ENCODE measurements at regions not wholly inside any gene's neighbourhood (a gene's known extent, or its start where the extent isn't known, plus 50 kb on each side); places are given as distances from the start of the nearest gene placed in this dataset.

DNA sequence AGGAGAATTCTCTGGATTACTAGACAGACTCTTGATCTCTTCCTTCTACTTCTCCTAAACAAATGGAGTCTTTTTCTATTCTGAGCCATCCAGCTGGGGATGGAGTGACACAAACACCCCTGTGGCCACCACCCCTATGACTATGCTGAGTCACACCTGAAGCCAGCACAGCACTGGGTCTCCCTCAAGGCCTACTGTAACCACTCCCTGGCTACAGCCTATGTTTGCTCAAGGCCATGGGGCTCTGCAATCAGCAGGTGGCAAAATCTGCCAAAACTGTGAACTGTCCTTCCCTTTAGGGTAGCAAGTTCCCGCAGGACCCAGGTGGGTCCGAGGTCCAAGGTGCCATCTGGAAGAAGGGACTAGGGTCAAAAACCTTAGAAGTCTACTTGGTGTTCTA is 132.3 kb downstream of the TINAG start:
- DNase-seq (ENCODE audit: low read depth): no peak
- in situ Hi-C loops (cut with HindIII; ENCODE audit: low pct_unique_long_range_greater_than_20kb, low sequenced_read_pairs): no loop called here

DNA sequence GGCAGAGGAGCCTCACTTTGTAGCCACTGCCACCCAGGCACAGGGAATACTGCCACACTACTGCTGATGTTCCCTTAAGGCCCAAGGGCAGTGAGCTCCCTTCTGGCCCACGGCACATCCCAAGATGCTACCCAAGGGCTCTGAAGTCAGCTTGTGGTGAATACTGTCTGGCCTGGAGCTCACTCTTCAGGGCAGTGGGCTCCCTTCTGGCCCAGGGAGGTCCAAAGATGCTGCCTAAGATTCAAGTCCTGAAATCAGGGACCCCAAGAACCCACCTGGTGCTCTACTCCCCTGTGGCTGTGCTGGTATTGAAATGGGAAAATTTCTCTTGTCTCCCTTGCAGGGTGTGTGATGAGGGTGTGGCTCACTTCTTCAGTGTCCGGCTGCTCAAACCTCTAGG is 132.8 kb downstream of the TINAG start:
- DNase-seq (ENCODE audit: low read depth): no peak
- in situ Hi-C loops (cut with HindIII; ENCODE audit: low pct_unique_long_range_greater_than_20kb, low sequenced_read_pairs): no loop called here

DNA sequence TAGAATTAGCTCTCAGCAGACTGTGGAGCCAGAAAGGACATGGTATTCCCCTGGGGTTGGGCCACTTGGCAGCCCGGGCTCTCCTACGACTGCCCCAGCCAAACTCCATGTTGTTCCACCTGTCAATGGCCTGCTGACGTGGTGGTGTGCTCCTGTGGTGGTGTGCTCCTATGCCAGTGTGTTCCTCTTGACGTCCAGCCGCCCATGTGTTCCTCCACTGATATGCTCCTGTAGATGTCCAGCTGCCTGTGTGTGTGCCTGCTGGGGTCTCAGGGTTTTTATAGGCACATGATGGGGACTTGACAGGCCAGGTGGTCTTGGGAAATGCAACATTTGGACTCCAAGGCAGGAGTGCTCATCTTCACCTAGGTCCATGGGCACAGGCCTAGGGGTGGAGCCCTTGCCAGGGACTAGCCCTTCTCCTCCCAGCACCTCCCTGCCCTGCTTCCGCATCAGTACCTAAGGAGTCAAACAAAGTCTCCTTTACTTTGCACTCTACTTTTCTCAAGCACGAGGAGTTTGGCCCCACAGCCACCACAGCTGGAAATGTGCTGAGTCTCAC is 133.5 kb downstream of the TINAG start:
- DNase-seq (ENCODE audit: low read depth): no peak
- in situ Hi-C loops (cut with HindIII; ENCODE audit: low pct_unique_long_range_greater_than_20kb, low sequenced_read_pairs): no loop called here

DNA sequence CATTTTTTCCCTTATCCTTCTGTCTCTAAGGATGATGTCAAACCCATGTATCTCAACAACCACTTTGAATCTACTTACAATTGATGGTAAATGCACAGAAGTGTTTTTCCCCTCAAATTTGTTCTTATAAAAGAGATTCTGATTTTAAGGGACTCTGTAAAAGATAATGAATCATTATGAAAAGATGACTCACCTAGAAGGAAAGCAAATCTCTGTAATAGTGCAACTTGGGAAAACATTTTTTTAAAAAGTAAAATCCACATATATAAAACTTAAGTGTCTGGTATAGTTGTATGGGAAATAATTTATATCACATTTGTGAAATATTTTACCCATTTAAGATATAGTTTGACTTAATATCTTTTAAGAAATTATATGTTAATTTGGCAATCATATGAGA is 137.0 kb downstream of the TINAG start:
- in situ Hi-C loops (cut with HindIII; ENCODE audit: low pct_unique_long_range_greater_than_20kb, low sequenced_read_pairs): no loop called here
- DNase-seq (ENCODE audit: low read depth): no peak

DNA sequence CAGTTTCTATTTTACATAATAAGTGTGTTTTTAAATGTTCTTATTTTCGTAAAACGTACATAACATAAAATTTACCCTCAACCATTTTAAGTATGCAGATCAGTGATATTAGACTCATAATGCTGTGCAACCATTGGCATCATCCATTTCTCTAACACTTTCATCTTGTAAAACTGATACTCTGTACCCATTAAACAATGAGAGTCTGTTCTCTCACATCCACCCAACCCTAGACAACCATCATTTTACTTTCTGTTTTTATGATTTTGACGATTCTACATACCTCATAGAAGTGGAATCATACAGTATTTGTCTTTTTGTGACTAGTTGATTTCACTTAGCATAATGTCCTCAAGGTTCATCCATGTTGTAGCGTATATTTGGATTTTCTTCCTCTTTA is 140.4 kb downstream of the TINAG start:
- no peak for DNase-seq (ENCODE audit: low read depth)
- in situ Hi-C loops (cut with HindIII; ENCODE audit: low pct_unique_long_range_greater_than_20kb, low sequenced_read_pairs): no loop called here

DNA sequence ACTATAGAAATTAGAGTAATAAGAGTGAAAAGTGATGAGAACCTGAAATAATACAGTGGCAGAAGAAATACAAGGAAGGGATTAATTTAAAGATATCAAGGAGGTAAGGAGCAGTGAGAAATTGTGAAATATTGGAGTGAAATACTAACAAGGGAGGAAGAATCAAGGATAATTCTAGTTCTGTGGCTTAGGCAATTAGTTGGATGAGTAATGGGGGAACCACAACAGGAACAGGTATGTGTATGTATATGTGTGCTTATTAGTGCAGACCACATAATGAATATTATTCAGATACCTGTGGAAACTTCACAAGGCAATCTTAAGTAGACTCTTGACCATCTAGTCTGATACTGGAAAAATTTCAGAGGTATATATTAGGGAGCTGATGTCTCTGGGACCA is 143.3 kb downstream of the TINAG start:
- in situ Hi-C loops (cut with HindIII; ENCODE audit: low pct_unique_long_range_greater_than_20kb, low sequenced_read_pairs): no loop called here
- no peak for DNase-seq (ENCODE audit: low read depth)

DNA sequence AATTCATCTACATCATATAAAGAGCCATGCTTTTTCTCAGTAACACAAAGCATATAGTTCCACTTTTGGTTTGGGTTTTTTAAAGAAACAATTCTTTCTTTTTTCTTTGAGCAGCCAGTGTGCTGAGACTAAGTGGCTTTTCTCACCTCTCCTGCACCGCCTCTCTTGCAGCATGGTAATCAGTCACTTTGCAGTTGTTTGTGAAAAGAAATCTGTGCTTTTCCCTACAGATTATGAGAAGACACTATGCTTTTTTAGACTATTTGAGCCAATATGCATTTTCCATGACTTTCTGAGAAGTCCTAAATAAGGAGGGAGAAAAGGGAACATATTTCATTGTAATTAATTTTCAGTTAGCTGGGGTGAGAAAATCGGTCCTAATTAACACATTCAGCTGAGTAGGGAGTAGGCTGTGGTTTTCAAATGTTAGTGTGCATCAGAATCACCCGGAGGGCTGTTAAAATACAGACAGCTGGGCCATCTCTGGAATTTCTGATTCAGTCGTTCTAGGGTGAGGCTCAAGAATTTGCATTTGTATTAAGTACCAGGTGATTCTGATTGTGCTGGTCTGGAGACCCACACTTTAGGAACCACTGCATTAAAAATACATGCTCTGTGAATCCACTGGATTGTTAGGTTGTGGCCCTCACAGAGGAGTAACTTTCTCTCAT is 155.2 kb downstream of the TINAG start:
- in situ Hi-C loops (cut with HindIII; ENCODE audit: low pct_unique_long_range_greater_than_20kb, low sequenced_read_pairs): no loop called here
- no peak for DNase-seq (ENCODE audit: low read depth)

DNA sequence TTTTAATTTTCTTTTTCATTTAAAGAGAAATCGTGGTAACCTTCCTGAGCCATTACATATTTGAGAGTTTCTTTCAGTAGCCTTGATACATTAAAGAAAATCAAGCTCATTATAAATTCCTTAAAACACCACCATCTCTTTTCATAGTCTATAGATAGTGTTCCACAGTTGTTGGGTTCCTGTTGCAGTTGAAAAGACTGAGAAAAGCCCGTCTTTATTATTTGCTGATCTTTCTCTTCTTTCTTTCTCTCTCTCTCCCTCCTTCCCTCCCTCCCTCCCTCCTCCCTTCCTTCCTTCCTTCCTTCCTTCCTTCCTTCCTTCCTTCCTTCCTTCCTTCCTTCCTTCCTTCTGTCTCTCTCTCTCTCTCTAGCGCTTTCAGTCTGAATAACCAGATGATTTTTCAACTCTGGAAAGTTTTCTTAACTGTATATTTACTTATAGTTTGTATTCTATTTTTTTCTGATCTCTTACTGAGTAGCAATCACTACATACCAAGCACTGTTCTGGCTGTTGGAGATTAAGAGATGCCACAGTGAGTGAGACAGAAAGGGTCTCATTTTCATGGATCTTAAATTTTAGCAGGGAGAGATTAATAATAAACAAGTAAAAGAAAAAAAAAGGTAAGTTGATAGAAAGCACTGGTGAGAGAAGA is 157.5 kb downstream of the TINAG start:
- DNase-seq (ENCODE audit: low read depth): no peak
- in situ Hi-C loops (cut with HindIII; ENCODE audit: low pct_unique_long_range_greater_than_20kb, low sequenced_read_pairs): no loop called here

DNA sequence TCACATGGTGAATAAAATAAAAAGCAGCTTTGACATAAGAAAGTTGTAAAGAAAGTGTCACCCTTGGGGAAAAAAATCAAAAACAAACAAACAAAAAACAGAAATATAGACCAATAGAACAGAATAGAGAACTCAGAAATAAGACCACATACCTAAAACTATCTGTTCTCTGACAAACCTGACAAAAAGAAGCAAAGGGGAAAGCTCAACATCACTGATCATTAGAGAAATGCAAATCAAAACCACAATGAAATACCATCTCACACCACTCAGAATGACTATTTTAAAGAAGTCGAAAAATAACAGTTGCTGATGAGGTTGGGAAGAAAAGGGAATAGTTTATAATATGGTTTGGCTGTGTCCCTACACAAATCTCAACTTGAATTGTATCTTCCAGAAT is 159.1 kb downstream of the TINAG start:
- no peak for DNase-seq (ENCODE audit: low read depth)
- in situ Hi-C loops (cut with HindIII; ENCODE audit: low pct_unique_long_range_greater_than_20kb, low sequenced_read_pairs): no loop called here

DNA sequence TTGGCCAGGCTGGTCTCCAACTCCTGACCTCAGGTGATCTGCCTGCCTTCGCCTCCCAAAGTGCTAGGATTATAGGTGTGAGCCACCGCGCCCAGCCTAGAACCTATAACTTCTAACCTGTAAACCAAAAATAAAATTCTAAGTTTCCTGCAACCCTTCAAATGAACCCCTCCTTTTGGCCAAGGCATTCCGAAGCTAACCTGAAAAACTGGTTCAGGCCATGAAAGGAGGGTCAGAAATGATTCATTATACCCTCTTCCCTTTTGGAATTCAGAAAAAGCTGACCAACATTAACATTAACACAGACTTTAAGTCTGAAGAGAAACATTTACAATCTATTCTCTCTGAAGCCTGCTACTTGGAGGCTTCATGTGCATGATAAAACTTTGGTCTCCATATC is 165.1 kb downstream of the TINAG start:
- DNase-seq (ENCODE audit: low read depth): no peak
- in situ Hi-C loops (cut with HindIII; ENCODE audit: low pct_unique_long_range_greater_than_20kb, low sequenced_read_pairs): no loop called here

DNA sequence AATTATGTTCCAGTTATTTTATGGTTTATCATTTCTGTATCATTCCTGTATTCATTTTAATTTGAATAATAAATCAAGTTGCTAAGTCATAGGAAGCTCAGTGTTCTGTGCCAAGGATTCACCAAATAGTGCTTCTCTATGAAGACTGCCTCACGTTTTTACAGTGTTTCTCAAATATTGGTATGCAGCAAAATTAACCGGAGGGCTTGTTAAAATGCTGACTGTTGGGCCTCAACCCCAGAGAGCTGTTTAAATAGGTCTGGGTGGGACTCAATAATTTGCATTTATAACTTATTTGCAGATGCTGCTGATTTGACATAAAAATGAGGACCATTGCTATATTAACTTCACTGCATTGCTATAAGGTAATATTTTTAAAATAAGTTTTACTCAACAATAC is 166.7 kb downstream of the TINAG start:
- in situ Hi-C loops (cut with HindIII; ENCODE audit: low pct_unique_long_range_greater_than_20kb, low sequenced_read_pairs): no loop called here
- DNase-seq (ENCODE audit: low read depth): no peak

DNA sequence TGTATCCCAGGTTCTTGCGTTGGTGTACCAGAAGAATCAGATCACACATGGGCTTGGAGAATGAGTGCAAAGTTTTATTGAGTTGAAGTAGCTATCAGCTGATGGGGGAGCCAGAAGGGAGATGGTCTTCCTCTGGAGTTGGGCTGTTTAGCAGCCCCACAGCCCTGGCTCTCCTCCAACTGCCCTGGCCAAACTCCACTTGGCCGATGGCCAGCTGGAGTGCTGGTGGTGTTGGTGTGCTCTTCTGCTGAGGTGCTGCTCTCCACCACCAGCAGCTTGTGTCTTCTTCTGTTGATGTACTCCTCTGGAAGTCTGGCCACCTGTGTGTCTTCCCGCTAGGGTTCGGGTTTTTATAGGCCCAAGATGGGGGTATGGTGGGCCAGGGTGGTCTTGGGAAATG is 172.8 kb downstream of the TINAG start:
- no peak for DNase-seq (ENCODE audit: low read depth)
- in situ Hi-C loops (cut with HindIII; ENCODE audit: low pct_unique_long_range_greater_than_20kb, low sequenced_read_pairs): no loop called here

DNA sequence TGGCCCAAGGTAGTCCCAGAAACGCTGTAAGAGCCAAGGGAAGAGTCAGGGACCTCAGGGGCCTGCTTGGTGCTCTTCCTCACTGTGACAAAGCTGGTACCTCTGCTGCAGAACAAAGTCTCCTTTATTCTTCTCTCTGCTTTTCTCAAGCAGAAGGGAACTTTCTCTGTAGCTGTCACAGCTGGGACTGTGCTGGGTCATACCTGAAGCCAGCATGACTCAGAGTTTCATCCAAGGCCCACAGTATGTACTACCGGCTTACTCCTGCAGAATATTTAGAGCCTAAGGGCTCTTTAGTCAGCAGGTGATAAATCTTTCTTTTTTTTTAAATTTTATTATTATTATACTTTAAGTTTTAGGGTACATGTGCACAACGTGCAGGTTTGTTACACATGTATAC is 183.2 kb downstream of the TINAG start:
- no peak for DNase-seq (ENCODE audit: low read depth)
- in situ Hi-C loops (cut with HindIII; ENCODE audit: low pct_unique_long_range_greater_than_20kb, low sequenced_read_pairs): no loop called here

DNA sequence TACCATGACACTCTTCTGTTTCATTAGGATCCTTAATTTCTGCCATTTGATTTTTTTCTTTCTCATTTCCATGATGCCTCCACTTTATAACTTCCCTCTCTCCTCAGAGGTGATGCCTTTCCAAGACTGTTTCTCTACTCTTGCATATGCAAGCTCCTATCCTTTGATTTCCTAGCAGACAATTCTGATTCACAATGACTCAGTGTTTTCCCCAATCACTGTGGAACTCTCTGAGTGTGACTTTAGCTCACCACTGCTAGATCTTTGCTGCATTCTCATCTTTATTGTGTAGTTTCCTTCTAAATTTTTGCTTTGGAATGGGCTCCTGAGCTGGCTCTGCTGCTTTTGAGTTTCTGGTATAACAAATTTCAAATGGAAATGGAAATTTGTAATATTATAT is 184.9 kb downstream of the TINAG start:
- DNase-seq (ENCODE audit: low read depth): peak; percentile 67
- in situ Hi-C loops (cut with HindIII; ENCODE audit: low pct_unique_long_range_greater_than_20kb, low sequenced_read_pairs): no loop called here

DNA sequence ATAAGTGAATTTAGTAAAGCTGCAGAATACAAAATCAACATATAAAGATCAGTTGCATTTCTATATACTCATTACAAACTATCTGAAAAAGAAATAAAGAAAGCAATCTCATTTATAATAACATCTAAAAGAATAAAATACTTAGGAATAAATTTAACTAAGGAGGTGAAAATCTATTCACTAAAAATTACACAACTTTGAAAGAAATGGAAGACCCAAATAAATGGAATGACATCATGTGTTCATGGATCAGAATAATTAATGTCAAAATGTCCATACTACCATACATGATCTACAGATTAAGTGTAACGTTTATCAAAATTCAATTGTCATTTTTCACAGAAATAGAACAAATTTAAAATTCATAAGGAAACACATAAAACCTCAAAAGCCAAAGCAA is 194.9 kb downstream of the TINAG start:
- in situ Hi-C loops (cut with HindIII; ENCODE audit: low pct_unique_long_range_greater_than_20kb, low sequenced_read_pairs): no loop called here
- no peak for DNase-seq (ENCODE audit: low read depth)

DNA sequence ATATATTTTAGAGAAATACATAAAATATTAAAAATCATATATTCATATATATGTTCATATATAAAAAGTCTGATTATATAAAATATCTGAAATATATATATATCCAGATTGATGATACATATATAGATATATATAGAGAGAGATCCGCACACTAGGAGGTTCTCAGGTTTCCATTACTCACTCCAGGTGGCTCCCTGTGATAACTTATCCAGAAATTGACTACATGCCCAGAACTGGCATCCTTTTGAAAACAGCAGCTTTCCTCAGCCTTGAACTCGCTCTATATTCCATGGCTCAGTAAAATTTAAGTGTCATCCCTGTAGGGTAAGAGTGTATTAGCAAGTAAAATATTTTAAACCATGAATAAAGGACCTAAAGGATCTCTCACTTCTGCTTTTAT is 206.8 kb downstream of the TINAG start:
- in situ Hi-C loops (cut with HindIII; ENCODE audit: low pct_unique_long_range_greater_than_20kb, low sequenced_read_pairs): no loop called here
- no peak for DNase-seq (ENCODE audit: low read depth)

DNA sequence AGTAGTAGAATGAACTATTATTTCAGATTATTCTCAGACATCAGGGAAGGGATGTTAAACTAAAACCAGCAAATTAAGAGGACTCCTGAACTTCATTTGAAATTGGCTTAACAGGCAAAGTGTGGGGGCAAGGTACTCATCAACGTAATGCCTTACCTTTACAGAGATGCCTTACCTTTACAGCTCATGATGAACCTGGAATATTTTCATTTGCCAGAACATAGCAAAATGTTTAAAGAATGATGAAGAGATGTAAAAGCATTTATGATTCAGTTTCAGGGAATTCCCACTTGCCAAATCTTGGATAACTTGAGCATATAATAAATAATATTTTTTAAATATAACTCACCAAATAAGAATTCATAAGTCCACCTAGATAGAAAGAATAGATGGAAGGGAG is 207.5 kb downstream of the TINAG start:
- in situ Hi-C loops (cut with HindIII; ENCODE audit: low pct_unique_long_range_greater_than_20kb, low sequenced_read_pairs): no loop called here
- no peak for DNase-seq (ENCODE audit: low read depth)

DNA sequence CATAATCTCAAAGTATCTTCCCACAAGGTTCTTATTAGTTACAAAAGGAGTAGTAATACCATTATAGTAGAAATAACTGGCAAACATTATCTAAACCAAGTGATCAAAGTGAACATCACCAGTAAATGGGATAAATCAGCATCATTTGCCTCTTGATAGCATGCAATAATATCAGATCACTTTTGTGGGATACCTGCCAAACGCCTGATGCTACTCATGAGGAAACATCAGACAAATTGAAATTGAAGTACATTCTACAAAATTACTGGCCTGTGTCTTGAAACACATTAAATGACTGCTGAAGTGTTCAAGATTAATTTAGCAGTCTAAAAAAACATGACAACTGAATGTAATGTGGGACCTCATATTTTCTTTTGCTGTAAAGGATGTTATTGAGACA is 208.1 kb downstream of the TINAG start:
- peak; percentile 30 for DNase-seq (ENCODE audit: low read depth)
- in situ Hi-C loops (cut with HindIII; ENCODE audit: low pct_unique_long_range_greater_than_20kb, low sequenced_read_pairs): no loop called here

DNA sequence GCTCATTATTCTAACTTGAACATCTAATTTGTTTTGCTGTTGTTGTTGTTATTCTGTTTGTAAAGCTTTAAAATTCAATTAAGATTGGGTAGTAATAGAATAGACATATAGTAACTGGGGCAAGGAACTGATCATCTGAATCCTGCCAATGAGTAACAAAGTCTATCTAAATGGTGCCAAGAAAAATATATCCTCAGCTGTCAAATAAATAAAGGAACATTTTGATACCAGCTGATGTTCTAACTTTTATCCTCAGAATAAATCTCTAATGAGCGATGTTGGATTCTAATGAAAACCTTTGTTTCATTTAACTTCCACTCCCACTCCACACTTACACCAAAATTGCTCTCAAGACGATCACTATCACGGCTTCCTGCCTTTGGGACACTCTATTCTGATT is 210.9 kb downstream of the TINAG start:
- DNase-seq (ENCODE audit: low read depth): peak; percentile 11
- in situ Hi-C loops (cut with HindIII; ENCODE audit: low pct_unique_long_range_greater_than_20kb, low sequenced_read_pairs): no loop called here

DNA sequence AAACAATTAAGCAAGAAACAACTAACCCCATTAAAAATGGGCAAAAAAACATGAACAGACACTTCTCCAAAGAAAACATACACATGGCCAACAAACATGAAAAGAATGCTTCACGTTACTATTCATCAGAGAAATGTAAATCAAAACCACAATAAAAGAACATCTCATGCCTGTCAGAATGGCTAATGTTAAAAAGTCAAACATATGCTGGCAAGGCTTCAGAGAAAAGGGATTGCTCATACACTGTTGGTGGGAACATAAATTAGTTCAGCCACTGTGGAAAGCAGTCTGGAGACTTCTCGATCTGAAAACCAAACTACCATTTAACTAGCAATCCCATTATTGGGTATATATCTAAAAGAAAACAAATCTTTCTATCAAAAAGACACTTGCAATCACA is 217.5 kb downstream of the TINAG start:
- no peak for DNase-seq (ENCODE audit: low read depth)
- in situ Hi-C loops (cut with HindIII; ENCODE audit: low pct_unique_long_range_greater_than_20kb, low sequenced_read_pairs): no loop called here
